SK-N-SH (cell line): ENCODE measurements at regions not wholly inside any gene's neighbourhood (a gene's known extent, or its start where the extent isn't known, plus 50 kb on each side); places are given as distances from the start of the nearest gene placed in this dataset.

Experiments used
- CTCF ChIA-PET: fragments of 300-600, 350-600 bp; formaldehyde crosslinking; extraction: SDS; loops from one replicate; lab custom pipeline; 2021; lab: Yijun Ruan, JAX
- POLR2A ChIA-PET: fragments of 350-600 bp; sonication (Branson Sonifier 250); formaldehyde crosslinking; extraction: SDS; loops from one replicate; lab custom pipeline; 2020; ENCODE audit warnings: antibody characterized with exemption, inconsistent platforms; lab: Yijun Ruan, JAX
- DNase-seq: peaks from one replicate; pipeline ENCODE4 v3.0.0; 2012
- H2AFZ ChIP-seq: fragments of 200-600 bp; sonication (generic); 2 replicates; pipeline ENCODE4 v1.8.1; 2016; ENCODE audit warnings: antibody characterized with exemption, mild to moderate bottlenecking, low read depth
- H3F3A ChIP-seq: fragments of 200-600 bp; sonication (generic); replicated peaks from 2 replicates; pipeline ENCODE3; 2016; ENCODE audit warnings: antibody characterized with exemption, mild to moderate bottlenecking; ENCODE audit not compliant: insufficient read depth
- H3K27ac ChIP-seq, 2 experiments: fragments of 200-500 bp in 1 of 2; fragments of 200-600 bp in 1 of 2; sonication (Bioruptor generic) in 1 of 2; sonication (generic), shearing (Covaris generic) in 1 of 2; 2 replicates each; pipeline versions ENCODE4 v1.5.1 to v1.6.1; 2014 to 2016; ENCODE audit warnings: low read depth in 2 of 2, inconsistent platforms in 1 of 2, low read length in 1 of 2, mild to moderate bottlenecking in 1 of 2, mixed read lengths in 1 of 2
- H3K27me3 ChIP-seq: fragments of 200-600 bp; sonication (generic), shearing (Covaris generic); 2 replicates; pipeline ENCODE4 v1.6.1; 2016; ENCODE audit warnings: mixed run types; ENCODE audit not compliant: insufficient read depth
- H3K36me3 ChIP-seq, 2 experiments: fragments of 200-500 bp in 1 of 2; fragments of 200-600 bp in 1 of 2; sonication (Bioruptor generic) in 1 of 2; sonication (generic) in 1 of 2; replicated peaks in 1 of 2; 2 replicates each; pipeline versions ENCODE3 to v1.5.1; 2014 to 2016; ENCODE audit warnings: low read length in 1 of 2, mild to moderate bottlenecking in 1 of 2; ENCODE audit not compliant: insufficient read depth in 2 of 2, control insufficient read depth in 1 of 2
- H3K4me1 ChIP-seq, 2 experiments: fragments of 200-500 bp in 1 of 2; fragments of 200-600 bp in 1 of 2; sonication (Bioruptor generic) in 1 of 2; sonication (generic), shearing (Covaris generic) in 1 of 2; 2 replicates each; pipeline versions ENCODE4 v1.5.1 to v1.6.1; 2014 to 2016; ENCODE audit warnings: low read depth in 1 of 2, low read length in 1 of 2, mixed run types in 1 of 2; ENCODE audit not compliant: insufficient read depth in 2 of 2, control insufficient read depth in 1 of 2
- H3K4me2 ChIP-seq: fragments of 200-600 bp; sonication (generic), shearing (Covaris generic); 2 replicates; pipeline ENCODE4 v1.6.1; 2017; ENCODE audit warnings: mixed run types
- H3K4me3 ChIP-seq, 2 experiments: fragments of 200-500 bp in 1 of 2; fragments of 200-600 bp in 1 of 2; sonication (Bioruptor generic) in 1 of 2; sonication (generic), shearing (Covaris generic) in 1 of 2; 2 replicates each; pipeline versions ENCODE4 v1.5.1 to v1.8.1; 2014 to 2016; ENCODE audit warnings: low read depth in 2 of 2, inconsistent platforms in 1 of 2, low read length in 1 of 2, mild to moderate bottlenecking in 1 of 2, mixed read lengths in 1 of 2, moderate library complexity in 1 of 2
- H3K79me2 ChIP-seq: fragments of 200-600 bp; sonication (generic); 2 replicates; pipeline ENCODE4 v1.8.1; 2017; ENCODE audit warnings: mild to moderate bottlenecking; ENCODE audit not compliant: insufficient read depth
- H3K9ac ChIP-seq: fragments of 200-600 bp; sonication (generic); 2 replicates; pipeline ENCODE4 v1.6.1; 2017; ENCODE audit warnings: mixed run types
- H3K9me2 ChIP-seq: fragments of 200-600 bp; sonication (generic); 2 replicates; pipeline ENCODE4 v1.6.1; 2017; ENCODE audit warnings: mixed run types
- H3K9me3 ChIP-seq: fragments of 200-600 bp; sonication (generic); 2 replicates; pipeline ENCODE4 v1.6.1; 2017; ENCODE audit warnings: mixed run types, mild to moderate bottlenecking, moderate library complexity
- H4K20me1 ChIP-seq: fragments of 200-600 bp; sonication (generic); 2 replicates; pipeline ENCODE4 v1.6.1; 2017; ENCODE audit warnings: mild to moderate bottlenecking, mixed run types; ENCODE audit not compliant: insufficient read depth
- ELF1 ChIP-seq: IDR thresholded peaks from 2 replicates; pipeline ENCODE4 v1.4.0; 2012
- FOSL2 ChIP-seq: IDR thresholded peaks from 2 replicates; pipeline ENCODE4 v1.4.0; 2012; ENCODE audit warnings: low read depth, mild to moderate bottlenecking, moderate library complexity, borderline replicate concordance
- GATA2 ChIP-seq: sonication (generic); formaldehyde crosslinking; IDR thresholded peaks from 2 replicates; pipeline ENCODE4 v1.5.0; 2020; ENCODE audit warnings: mild to moderate bottlenecking, missing genetic modification reagents
- JUND ChIP-seq: IDR thresholded peaks from 2 replicates; pipeline ENCODE4 v1.4.0; 2012
- MAX ChIP-seq: IDR thresholded peaks from 2 replicates; pipeline ENCODE4 v1.4.0; 2012; ENCODE audit warnings: low read depth
- MEF2A ChIP-seq: IDR thresholded peaks from 2 replicates; pipeline ENCODE4 v1.4.0; 2012; ENCODE audit warnings: low read depth, borderline replicate concordance
- MXI1 ChIP-seq: IDR thresholded peaks from 2 replicates; pipeline ENCODE4 v1.6.1; 2012; ENCODE audit warnings: mild to moderate bottlenecking, low read depth, low read length, improper control_type of control experiment
- RFX5 ChIP-seq: IDR thresholded peaks from 2 replicates; pipeline ENCODE4 v1.6.1; 2012; ENCODE audit warnings: mild to moderate bottlenecking, improper control_type of control experiment, low read length
- SIN3A ChIP-seq: IDR thresholded peaks from 2 replicates; pipeline ENCODE4 v1.6.1; 2012; ENCODE audit warnings: low read depth, mild to moderate bottlenecking, low read length, moderate library complexity, borderline replicate concordance
- SMC3 ChIP-seq: IDR thresholded peaks from 2 replicates; pipeline ENCODE4 v1.6.1; 2012; ENCODE audit warnings: low read depth, low read length, improper control_type of control experiment
- TAF1 ChIP-seq: IDR thresholded peaks from 2 replicates; pipeline ENCODE4 v1.6.1; 2012; ENCODE audit warnings: low read depth, mild to moderate bottlenecking, low read length, moderate library complexity, borderline replicate concordance
- TCF12 ChIP-seq: IDR thresholded peaks from 2 replicates; pipeline ENCODE4 v1.4.0; 2012
- USF2 ChIP-seq: fragments of 150-350 bp; IDR thresholded peaks from 2 replicates; pipeline ENCODE4 v1.6.1; 2017; ENCODE audit warnings: antibody characterized with exemption, low read length, low read depth, borderline replicate concordance
- YY1 ChIP-seq: IDR thresholded peaks from 2 replicates; pipeline ENCODE4 v1.4.0; 2012; ENCODE audit warnings: low read depth, mild to moderate bottlenecking
- WGBS: methylation state at CpG from one replicate; pipeline ENCODE4 v1.1.6; 2017; ENCODE audit warnings: low lambda C conversion rate; 5-methylcytosine and 5-hydroxymethylcytosine counted together
- TF ChIP-seq, protein P1 (sequence below): fragments of 200-600 bp; sonication (generic); IDR thresholded peaks from 2 replicates; pipeline ENCODE4 v1.6.1; 2017; ENCODE audit warnings: antibody characterized with exemption, mild to moderate bottlenecking, moderate library complexity
- TF ChIP-seq, protein P2 (sequence below): IDR thresholded peaks from 2 replicates; pipeline ENCODE4 v1.4.0; 2012; ENCODE audit warnings: low read depth, borderline replicate concordance

DNA sequence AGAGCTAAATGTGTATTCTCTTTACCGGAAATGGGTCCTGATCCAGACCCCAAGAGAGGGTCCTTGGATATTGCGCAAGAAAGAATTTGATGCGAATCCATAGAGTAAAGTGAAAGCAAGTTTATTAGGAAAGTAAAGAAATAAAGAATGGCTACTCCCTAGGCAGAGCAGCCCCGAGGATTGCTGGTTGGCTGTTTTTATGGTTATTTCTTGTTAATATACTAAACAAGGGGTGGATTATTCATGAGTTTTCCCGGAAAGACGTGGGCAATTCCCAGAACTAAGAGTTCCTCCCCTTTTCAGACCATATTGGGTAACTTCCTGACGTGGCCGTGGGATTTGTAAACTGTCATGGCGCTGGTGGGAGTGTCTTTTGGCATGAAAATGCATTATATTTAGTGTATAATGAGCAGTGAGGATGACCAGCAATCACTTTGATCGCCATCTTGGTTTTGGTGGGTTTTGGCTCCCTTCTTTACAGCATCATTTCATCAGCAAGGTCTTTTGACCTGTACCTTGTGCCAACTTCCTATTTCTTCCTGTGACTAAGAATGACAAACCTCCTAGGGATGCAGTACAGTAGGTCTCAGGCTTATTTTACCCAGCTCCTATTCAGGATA lies 60.4 kb downstream of the ARL4A start:
- no peak overlapping the region for H3K9ac ChIP-seq
- CTCF ChIA-PET, result interaction anchor here (0.6 kb wide), 1 partner anchor 99 kb away, joined by 3 read pairs; no protein-coding TSS in a partner anchor
- DNase-seq, result no peak
- H3K79me2 ChIP-seq, result no peaks in the 10 kb centered on the region
- H3K4me3 ChIP-seq, result no peak overlapping the region
- H2AFZ ChIP-seq, result peak overlapping the region; percentile 56
- no peaks in the 10 kb centered on the region for H3K36me3 ChIP-seq
- H3K9me3 ChIP-seq, result no peaks in the 10 kb centered on the region
- no peak overlapping the region for H3K4me2 ChIP-seq
- H4K20me1 ChIP-seq, result no peaks in the 10 kb centered on the region
- POLR2A ChIA-PET, result no interaction called here
- 64% methylated on average over 10 of the region's 10 CpGs for WGBS
- H3F3A ChIP-seq, result no peaks in the 10 kb centered on the region
- H3K27me3 ChIP-seq, result no peaks in the 10 kb centered on the region
- H3K9me2 ChIP-seq, result no peaks in the 10 kb centered on the region
- no peaks in the 10 kb centered on the region for H3K4me1 ChIP-seq
- no peak for TF ChIP-seq JUND
- TF ChIP-seq GATA2, result no peak
- TF ChIP-seq TCF12, result no peak
- TF ChIP-seq SMC3, result no peak
- no peak for TF ChIP-seq TAF1
- no peak for TF ChIP-seq MAX
- TF ChIP-seq SIN3A, result no peak
- TF ChIP-seq MEF2A, result no peak
- TF ChIP-seq, protein P1, sequence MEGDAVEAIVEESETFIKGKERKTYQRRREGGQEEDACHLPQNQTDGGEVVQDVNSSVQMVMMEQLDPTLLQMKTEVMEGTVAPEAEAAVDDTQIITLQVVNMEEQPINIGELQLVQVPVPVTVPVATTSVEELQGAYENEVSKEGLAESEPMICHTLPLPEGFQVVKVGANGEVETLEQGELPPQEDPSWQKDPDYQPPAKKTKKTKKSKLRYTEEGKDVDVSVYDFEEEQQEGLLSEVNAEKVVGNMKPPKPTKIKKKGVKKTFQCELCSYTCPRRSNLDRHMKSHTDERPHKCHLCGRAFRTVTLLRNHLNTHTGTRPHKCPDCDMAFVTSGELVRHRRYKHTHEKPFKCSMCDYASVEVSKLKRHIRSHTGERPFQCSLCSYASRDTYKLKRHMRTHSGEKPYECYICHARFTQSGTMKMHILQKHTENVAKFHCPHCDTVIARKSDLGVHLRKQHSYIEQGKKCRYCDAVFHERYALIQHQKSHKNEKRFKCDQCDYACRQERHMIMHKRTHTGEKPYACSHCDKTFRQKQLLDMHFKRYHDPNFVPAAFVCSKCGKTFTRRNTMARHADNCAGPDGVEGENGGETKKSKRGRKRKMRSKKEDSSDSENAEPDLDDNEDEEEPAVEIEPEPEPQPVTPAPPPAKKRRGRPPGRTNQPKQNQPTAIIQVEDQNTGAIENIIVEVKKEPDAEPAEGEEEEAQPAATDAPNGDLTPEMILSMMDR, result no peak
- TF ChIP-seq, protein P2, sequence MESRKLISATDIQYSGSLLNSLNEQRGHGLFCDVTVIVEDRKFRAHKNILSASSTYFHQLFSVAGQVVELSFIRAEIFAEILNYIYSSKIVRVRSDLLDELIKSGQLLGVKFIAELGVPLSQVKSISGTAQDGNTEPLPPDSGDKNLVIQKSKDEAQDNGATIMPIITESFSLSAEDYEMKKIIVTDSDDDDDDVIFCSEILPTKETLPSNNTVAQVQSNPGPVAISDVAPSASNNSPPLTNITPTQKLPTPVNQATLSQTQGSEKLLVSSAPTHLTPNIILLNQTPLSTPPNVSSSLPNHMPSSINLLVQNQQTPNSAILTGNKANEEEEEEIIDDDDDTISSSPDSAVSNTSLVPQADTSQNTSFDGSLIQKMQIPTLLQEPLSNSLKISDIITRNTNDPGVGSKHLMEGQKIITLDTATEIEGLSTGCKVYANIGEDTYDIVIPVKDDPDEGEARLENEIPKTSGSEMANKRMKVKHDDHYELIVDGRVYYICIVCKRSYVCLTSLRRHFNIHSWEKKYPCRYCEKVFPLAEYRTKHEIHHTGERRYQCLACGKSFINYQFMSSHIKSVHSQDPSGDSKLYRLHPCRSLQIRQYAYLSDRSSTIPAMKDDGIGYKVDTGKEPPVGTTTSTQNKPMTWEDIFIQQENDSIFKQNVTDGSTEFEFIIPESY, result no peak
- no peak for TF ChIP-seq ELF1
- no peak for TF ChIP-seq RFX5
- TF ChIP-seq MXI1, result no peak
- TF ChIP-seq FOSL2, result peak; percentile 17; the same call in 1 of the 2 replicates
- no peak for TF ChIP-seq USF2
- peak; percentile 38; the same call in 1 of the 2 replicates for TF ChIP-seq YY1
- TF ChIP-seq, all 33 proteins: peak for 2
- no peak overlapping the region for H3K27ac ChIP-seq
